Astrocyte (in vitro differentiated cells and primary cell): ENCODE measurements at regions not wholly inside any gene's neighbourhood (a gene's known extent, or its start where the extent isn't known, plus 50 kb on each side); places are given as distances from the start of the nearest gene placed in this dataset.

ENCODE experiments used
- EZH2 ChIP-seq: IDR thresholded peaks from 2 replicates; pipeline ENCODE4 v1.6.1; 2012; ENCODE audit warnings: mild to moderate bottlenecking, low read length, inconsistent platforms; ENCODE audit not compliant: insufficient read depth
- TF ChIP-seq, protein P1 (sequence below): IDR thresholded peaks from 2 replicates; pipeline ENCODE4 v1.5.1; 2011; ENCODE audit warnings: low read depth, mild to moderate bottlenecking, inconsistent platforms, low read length, moderate library complexity; ENCODE audit not compliant: insufficient read depth

- TF ChIP-seq EZH2 = no peak
- TF ChIP-seq, protein P1, sequence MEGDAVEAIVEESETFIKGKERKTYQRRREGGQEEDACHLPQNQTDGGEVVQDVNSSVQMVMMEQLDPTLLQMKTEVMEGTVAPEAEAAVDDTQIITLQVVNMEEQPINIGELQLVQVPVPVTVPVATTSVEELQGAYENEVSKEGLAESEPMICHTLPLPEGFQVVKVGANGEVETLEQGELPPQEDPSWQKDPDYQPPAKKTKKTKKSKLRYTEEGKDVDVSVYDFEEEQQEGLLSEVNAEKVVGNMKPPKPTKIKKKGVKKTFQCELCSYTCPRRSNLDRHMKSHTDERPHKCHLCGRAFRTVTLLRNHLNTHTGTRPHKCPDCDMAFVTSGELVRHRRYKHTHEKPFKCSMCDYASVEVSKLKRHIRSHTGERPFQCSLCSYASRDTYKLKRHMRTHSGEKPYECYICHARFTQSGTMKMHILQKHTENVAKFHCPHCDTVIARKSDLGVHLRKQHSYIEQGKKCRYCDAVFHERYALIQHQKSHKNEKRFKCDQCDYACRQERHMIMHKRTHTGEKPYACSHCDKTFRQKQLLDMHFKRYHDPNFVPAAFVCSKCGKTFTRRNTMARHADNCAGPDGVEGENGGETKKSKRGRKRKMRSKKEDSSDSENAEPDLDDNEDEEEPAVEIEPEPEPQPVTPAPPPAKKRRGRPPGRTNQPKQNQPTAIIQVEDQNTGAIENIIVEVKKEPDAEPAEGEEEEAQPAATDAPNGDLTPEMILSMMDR = no peak
These were observed 65.3 kb upstream of the FAM181A start for GRCh38 chr14:93861836-93862235.
